GM19452 (cell line): ENCODE measurements at regions not wholly inside any gene's neighbourhood (a gene's known extent, or its start where the extent isn't known, plus 50 kb on each side); places are given as distances from the start of the nearest gene placed in this dataset.

Experiments used
- ATAC-seq: cut with Tn5 transposase; IDR thresholded peaks from one replicate; pipeline ENCODE4 v1.9.1; 2021; ENCODE audit not compliant: unreplicated experiment

DNA sequence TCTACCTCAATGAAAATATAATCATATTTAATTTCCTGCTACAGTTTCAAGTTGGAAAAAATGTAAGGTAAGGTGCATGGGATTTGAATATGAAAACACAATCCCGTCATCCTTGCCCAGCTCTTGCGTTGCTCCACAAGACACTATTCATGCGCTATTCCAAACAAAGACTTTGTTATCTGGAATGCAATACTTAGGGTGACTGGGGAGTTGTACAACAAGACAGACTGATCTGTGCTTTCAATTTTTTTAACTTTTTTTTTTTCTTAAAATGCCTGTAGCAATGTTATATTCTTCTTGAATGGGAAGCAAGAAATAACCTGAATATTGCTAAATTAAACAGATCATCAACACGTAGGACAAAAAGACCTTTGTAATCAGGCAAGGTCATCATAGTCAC lies 1077.2 kb downstream of the TTLL7 start:
- ATAC-seq, result no peak

GRCh38 chr1:82920418-82921248 lies 1078.3 kb downstream of the TTLL7 start:
- ATAC-seq, result no peak

DNA sequence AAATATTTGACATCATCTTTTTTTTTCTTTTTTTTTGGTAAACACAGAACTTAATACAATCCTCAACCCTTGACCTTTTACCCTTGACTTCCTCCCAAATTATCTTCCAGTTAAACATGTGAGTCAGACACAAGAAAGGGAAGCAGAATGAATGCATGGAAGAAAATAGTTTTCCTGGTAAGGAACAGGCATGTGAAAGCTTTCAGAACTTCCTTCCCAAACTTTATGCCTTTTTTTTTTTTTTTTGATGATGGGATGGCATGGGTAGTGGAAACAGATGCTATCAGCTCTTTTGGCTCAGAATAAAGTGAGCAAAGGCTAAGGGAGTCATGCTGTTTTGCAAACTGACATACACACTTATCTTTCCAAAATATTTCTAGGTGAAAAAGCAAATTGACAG lies 1079.1 kb downstream of the TTLL7 start:
- no peak for ATAC-seq

- ATAC-seq, result no peak
These were observed 1091.6 kb downstream of the TTLL7 start for GRCh38 chr1:82907313-82907712.

GRCh38 chr1:82903626-82904025 lies 1095.3 kb downstream of the TTLL7 start:
- ATAC-seq, result no peak

DNA sequence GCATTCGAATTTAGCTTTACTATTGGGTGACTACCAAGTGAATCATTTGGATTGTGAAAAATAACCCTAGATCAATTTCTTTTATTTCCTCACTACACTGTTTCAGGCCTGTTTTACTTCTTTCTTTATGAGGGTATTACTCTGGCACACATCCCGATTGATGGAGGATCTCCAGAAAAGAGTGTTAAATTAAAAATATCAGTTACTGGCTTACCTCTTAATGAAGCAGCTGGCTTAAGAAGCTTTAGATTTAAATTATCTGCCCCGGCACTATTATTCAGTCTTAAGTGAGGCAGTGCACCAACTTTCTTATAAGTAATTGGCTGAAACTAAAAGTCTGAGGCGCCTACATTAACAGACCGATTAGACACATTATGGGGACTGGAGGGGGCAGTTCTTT lies 1097.4 kb downstream of the TTLL7 start:
- ATAC-seq, result no peak

DNA sequence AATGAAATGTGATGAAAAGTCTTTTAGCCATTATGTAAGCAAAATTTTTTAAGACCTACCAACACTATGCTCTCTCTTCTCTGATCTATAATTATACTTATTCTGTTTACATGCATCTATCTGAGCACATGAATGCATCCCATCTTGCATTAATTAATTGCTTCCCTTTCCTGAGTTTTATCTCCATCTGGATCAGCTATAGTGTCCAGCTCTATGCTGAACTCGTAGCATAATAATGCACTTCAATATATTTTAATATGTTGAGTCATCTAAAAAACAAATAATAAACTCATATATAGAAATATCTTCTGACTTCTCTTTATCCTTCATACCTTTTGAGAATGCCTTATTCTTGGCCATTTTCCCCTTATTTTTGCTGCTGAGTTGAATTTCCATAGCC lies 1097.8 kb downstream of the TTLL7 start:
- ATAC-seq, result no peak

- no peak for ATAC-seq
These were observed 1098.3 kb downstream of the ADGRL2 start for GRCh38 chr1:82899017-82899416.

- ATAC-seq, result no peak
These were observed 1096.8 kb downstream of the ADGRL2 start for GRCh38 chr1:82897549-82897948.

DNA sequence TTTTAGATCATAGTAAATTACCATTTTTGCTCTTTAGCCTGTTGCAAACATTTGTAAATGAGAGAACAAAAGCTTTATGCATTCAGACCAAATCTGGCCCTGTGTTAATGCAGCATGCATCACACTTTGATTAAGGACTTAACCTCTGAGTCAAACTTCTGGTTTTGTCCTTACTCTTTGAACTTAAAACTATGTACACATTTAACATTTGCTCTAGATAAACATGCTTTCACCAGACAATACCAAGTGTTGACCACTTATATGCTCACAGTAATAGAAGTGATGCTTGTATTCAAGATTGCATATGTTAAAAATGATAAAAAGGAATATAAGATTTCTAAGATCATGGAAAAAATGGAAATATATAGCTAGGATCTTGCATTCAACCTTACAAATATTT lies 1095.3 kb downstream of the ADGRL2 start:
- no peak for ATAC-seq

DNA sequence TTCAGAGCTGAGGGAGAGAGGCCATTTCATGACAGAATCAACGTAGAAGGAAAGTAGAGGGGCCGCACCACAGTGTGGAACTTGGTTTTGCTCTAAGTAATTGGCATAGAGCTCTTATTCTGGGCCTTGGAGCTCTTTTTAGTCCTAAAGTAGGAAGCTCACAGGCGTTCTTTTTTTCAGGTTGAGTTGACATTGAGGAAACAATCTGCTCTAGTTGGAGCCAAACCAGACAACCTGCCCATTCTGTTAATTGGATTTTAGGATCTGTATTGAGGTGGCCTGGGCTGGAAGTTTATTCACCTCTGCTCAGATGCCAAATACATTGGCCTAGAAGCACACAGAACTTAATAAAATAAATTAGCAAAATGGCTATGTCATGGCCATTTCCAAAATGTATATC lies 1093.9 kb downstream of the ADGRL2 start:
- no peak for ATAC-seq

- ATAC-seq, result no peak
These were observed 1093.2 kb downstream of the ADGRL2 start for GRCh38 chr1:82893712-82894470.

- ATAC-seq, result no peak
These were observed 1079.8 kb downstream of the ADGRL2 start for GRCh38 chr1:82880506-82880905.

DNA sequence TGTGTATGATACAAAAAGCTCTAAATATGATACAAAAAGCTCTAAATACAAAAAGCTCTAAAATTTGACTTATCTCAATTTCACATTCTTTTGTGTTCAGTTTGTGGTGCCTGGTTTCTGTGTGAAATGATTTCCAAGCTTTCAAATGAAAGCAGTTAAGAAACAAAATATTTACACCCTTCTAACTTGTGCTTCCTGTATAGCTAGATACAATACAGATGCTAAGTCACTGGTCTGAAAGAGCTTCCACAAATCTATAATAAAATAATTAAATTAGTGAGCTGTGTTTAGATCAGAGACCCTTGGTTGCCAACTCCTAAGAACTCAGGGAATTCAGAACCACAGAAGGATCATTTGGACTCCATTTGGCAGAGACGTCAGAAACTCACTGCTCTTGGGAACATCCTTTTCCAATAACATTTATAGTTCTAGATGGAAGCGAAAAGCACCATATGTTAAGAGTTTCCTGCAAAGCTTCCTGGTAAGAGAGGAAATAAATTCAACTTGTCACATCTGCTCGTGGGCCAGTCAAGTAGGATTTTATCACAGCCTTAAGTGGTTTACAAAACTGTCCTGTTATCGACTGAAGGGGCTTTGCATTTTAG lies 1079.1 kb downstream of the ADGRL2 start:
- ATAC-seq, result no peak

DNA sequence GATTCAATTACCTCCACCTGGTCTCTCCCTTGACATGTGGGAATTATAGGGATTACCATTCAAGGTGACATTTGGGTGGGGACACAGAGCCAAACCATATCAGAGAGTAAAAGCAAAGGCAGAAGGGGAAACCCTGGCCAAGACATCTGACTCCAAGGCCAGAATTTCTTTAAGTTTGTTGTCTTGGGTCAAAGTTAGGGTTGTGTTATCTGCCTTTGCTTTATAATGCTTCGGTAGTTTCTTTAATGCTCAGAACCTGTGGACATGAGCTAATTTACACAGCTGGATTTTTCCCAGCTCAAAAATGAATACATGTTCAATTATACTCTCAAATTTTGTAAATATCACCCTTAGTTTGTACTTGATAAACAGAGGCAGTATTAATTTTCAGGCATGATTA lies 1074.4 kb downstream of the ADGRL2 start:
- no peak for ATAC-seq

DNA sequence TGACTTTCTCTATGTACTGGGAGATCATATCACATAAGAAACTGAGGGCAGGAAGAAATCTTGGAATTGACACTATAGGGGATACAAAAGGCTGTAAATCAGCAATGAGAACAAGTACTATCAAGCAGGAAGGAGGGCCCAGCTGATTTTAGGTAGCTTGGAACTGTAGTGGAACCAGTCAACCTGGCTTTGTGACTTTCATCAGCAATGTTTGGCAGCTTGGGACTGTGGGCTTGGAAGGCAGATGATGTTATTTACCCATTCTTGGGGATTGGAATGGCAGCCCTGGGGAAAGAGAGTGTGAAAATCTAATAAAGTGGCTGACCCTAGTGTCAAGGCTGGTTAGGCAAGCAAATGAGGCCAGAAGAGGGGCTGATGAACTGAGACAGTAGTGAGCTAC lies 1073.3 kb downstream of the ADGRL2 start:
- no peak for ATAC-seq

GRCh38 chr1:82870332-82870731 lies 1069.6 kb downstream of the ADGRL2 start:
- no peak for ATAC-seq

- no peak for ATAC-seq
These were observed 1067.0 kb downstream of the ADGRL2 start for GRCh38 chr1:82867781-82868180.

- no peak for ATAC-seq
These were observed 1061.0 kb downstream of the ADGRL2 start for GRCh38 chr1:82861749-82862148.

DNA sequence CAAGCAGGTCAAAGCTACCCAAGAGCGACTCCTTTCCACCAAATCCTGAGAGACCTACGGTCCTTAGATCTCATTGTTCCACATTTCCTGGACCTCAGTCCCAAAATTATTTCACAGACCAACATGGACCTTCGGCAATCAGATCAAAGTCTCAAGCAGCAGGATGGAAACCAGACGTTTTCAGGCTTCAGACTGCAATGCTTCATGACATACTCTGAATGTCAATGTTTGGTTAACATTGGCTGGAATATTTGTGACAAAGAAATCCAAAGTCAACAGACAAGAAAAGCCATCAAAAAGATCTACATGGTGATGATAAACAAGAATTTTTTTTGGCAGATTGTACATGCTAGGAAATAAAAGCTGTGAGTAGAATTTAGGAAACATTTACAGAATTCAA lies 1057.3 kb downstream of the ADGRL2 start:
- no peak for ATAC-seq

- ATAC-seq, result no peak
These were observed 1048.7 kb downstream of the ADGRL2 start for GRCh38 chr1:82849460-82849859.

GRCh38 chr1:82848043-82848442 lies 1047.3 kb downstream of the ADGRL2 start:
- no peak for ATAC-seq
